D721Med (cell line): ENCODE measurements at regions not wholly inside any gene's neighbourhood (a gene's known extent, or its start where the extent isn't known, plus 50 kb on each side); places are given as distances from the start of the nearest gene placed in this dataset.

ENCODE experiments used
- DNase-seq: peaks from one replicate; pipeline ENCODE4 v3.0.0; 2011; ENCODE audit warnings: low spot score; ENCODE audit not compliant: insufficient read length
- FAIRE-seq: peaks from 2 replicates; lab custom pipeline; 2011; peaks lifted over from hg19 to GRCh38; lab: Jason Lieb, UNC
- TF ChIP-seq, protein P1 (sequence below): IDR thresholded peaks from 2 replicates; pipeline ENCODE4 v1.5.1; 2012; ENCODE audit warnings: mild to moderate bottlenecking, control low read depth; ENCODE audit not compliant: insufficient read depth; ENCODE audit errors: missing control alignments

DNA sequence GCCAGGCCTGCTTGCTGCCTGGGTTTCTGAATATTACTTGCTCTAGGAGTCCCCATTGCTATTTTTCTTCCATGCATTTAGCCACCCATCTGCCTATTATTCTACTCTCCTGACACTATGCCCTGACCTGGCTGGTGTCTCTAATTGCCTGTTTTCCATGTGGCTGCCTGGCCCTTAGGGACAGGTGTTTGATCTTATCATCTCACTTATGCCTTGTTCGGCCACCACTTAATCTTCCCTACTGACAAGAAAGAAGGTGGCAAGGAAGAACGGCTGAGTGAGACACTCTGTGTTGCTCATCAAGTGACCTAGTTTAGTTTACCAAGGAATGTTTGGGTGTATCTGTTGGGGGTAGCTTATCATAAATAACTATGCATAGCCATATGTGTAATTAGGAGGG is 50.4 kb upstream of the RAPH1 start:
- TF ChIP-seq, protein P1, sequence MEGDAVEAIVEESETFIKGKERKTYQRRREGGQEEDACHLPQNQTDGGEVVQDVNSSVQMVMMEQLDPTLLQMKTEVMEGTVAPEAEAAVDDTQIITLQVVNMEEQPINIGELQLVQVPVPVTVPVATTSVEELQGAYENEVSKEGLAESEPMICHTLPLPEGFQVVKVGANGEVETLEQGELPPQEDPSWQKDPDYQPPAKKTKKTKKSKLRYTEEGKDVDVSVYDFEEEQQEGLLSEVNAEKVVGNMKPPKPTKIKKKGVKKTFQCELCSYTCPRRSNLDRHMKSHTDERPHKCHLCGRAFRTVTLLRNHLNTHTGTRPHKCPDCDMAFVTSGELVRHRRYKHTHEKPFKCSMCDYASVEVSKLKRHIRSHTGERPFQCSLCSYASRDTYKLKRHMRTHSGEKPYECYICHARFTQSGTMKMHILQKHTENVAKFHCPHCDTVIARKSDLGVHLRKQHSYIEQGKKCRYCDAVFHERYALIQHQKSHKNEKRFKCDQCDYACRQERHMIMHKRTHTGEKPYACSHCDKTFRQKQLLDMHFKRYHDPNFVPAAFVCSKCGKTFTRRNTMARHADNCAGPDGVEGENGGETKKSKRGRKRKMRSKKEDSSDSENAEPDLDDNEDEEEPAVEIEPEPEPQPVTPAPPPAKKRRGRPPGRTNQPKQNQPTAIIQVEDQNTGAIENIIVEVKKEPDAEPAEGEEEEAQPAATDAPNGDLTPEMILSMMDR = no peak
- FAIRE-seq (no peak), DNase-seq (no peak)

DNA sequence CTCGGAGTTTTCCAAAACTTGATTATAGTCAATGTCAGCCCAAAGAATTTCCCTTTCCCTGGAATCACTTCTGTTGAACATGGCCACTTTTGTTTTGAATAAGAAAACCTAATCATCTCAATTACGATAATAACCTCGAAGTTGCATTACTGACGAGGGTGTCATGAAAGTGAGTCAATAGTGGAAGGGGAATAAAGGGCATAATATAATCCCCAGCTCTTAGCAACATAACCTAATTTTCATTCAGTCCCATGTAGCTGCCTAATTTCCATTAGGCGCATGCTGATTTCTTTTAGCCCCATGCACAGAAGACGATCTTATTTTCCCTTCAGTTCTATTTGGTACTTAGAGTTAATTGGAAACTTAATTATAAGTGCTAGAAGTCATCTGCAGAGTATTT is 51.1 kb upstream of the RAPH1 start:
- FAIRE-seq (no peak), DNase-seq (no peak)
- TF ChIP-seq, protein P1 = no peak

DNA sequence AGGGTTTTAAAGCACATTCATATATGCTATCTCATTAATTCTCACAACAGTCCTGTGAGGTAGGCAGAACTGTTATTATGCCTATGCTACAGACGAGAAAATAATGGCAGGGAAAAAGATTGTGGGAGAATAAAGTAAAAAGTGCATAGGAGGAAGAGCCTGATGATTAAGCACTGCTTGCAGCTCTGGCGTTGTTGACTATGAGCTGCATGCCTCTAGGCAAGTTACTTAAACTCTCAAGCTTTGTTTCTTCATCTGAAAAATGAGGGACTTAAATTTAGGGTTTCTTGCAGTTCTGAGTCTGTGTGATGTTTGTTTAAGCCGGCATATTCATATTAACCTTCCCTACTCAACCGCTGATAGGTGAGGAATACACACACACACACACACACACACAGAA is 51.6 kb upstream of the RAPH1 start:
- DNase-seq (no peak), FAIRE-seq (no peak)
- TF ChIP-seq, protein P1 = no peak

DNA sequence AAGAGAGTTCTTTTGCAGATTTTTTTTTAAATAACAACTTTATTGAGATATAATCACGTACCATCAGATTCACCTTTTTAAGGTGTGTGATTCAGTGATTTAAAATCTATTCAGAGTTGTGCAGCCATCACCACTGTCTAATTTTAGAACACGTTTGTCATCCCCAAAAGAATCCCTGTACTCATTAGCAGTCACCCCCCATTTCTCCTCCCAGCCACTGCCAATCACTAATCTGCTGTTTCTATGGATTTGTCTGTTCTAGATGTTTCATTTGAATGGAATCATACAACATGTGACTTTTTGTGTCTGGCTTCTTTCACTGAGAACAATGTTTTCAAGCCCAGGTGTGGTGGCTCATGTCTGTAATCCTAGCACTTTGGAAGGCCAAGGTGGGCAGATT is 55.4 kb upstream of the RAPH1 start:
- TF ChIP-seq, protein P1 = no peak
- no peak for DNase-seq
- no peak for FAIRE-seq

DNA sequence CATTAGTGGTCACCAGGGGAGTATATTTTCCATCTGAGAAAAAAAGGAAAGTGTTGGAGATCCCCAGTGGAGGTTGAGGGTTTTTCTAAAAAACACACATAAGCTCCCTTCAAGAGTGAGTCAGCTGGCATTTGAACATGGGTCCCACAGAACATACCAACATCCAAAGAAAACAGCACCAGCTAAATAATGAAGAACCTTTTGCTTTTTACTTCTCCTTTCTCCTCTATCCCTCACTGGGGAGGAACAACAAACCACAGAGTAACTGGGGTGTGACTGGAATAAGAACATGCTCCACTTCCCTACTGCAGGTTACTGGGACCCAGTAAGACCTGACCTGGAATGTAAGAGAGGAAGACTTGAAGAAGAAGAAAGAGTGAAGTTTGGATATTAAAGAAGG is 56.5 kb upstream of the RAPH1 start:
- DNase-seq (no peak), FAIRE-seq (no peak)
- TF ChIP-seq, protein P1 = no peak

DNA sequence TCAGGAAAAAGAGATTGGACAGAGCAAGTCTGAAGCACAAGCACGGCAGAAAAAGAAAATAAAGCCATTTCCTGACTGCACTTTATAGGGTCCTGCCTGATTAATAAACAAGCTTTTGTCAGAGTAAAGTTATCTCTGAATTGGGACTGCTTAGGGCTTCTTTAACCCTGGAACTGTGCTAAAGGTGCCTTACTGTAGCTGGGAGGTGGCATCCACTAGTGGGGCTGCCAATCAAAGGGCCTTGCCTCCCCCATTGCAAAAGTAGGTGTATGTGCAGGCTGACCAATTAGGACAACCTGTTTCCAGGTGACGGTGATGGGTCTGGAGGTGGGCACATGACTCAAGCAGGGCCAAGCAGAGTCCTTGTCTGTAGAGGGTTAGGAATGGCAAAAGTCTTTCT is 57.4 kb upstream of the RAPH1 start:
- no peak for DNase-seq
- TF ChIP-seq, protein P1 = no peak
- no peak for FAIRE-seq

DNA sequence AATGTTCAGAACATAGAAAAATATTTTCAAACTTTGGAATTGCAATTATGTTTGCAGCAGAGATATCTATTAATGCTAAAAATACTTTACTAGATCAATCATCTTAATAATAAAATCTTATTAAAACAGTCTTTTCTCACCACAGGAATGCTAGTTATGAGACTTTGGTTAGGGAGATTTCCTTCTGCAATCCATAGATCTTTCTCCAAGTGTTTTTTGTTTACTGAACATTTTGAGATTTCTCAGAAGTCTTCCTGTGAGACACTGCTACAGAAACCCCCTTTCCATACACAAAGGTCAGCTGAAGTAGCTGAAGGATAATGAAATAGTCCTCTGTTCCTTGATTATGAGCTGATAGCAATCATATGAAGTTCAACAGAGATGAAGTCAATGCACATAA is 59.4 kb upstream of the RAPH1 start:
- DNase-seq (no peak), FAIRE-seq (no peak)
- TF ChIP-seq, protein P1 = no peak
